KG1 (cell line): ENCODE measurements at regions not wholly inside any gene's neighbourhood (a gene's known extent, or its start where the extent isn't known, plus 50 kb on each side); places are given as distances from the start of the nearest gene placed in this dataset.

Source experiments
- DNase-seq: peaks from one replicate; lab custom pipeline; 2025; lab: John Stamatoyannopoulos, UW

GRCh38 chr1:81699234-81699633 lies 101.5 kb upstream of the ADGRL2 start:
- DNase-seq = no peak

GRCh38 chr1:81695741-81696140 lies 105.0 kb upstream of the ADGRL2 start:
- no peak for DNase-seq

- no peak for DNase-seq
These were observed 107.4 kb upstream of the ADGRL2 start for GRCh38 chr1:81693316-81693715.

- no peak for DNase-seq
These were observed 109.9 kb upstream of the ADGRL2 start for GRCh38 chr1:81690676-81691453.

GRCh38 chr1:81689531-81689941 lies 111.2 kb upstream of the ADGRL2 start:
- DNase-seq = no peak

GRCh38 chr1:81682490-81682889 lies 118.2 kb upstream of the ADGRL2 start:
- DNase-seq = no peak

GRCh38 chr1:81681601-81682266 lies 119.0 kb upstream of the ADGRL2 start:
- no peak for DNase-seq

GRCh38 chr1:81681114-81681513 lies 119.6 kb upstream of the ADGRL2 start:
- no peak for DNase-seq

- no peak for DNase-seq
These were observed 120.8 kb upstream of the ADGRL2 start for GRCh38 chr1:81679942-81680341.

GRCh38 chr1:81678779-81679178 lies 122.0 kb upstream of the ADGRL2 start:
- DNase-seq = no peak

- no peak for DNase-seq
These were observed 128.0 kb upstream of the ADGRL2 start for GRCh38 chr1:81672766-81673165.

GRCh38 chr1:81671038-81671437 lies 129.7 kb upstream of the ADGRL2 start:
- DNase-seq = no peak

GRCh38 chr1:81670286-81670685 lies 130.4 kb upstream of the ADGRL2 start:
- no peak for DNase-seq

- no peak for DNase-seq
These were observed 134.1 kb upstream of the ADGRL2 start for GRCh38 chr1:81666586-81666985.

GRCh38 chr1:81664341-81664740 lies 136.4 kb upstream of the ADGRL2 start:
- DNase-seq = no peak

GRCh38 chr1:81662913-81663526 lies 137.7 kb upstream of the ADGRL2 start:
- DNase-seq = no peak

- DNase-seq = no peak
These were observed 140.4 kb upstream of the ADGRL2 start for GRCh38 chr1:81660286-81660685.

GRCh38 chr1:81654657-81655056 lies 146.1 kb upstream of the ADGRL2 start:
- DNase-seq = no peak

GRCh38 chr1:81654147-81654546 lies 146.6 kb upstream of the ADGRL2 start:
- DNase-seq = no peak

GRCh38 chr1:81650776-81651175 lies 150.0 kb upstream of the ADGRL2 start:
- no peak for DNase-seq

- DNase-seq = no peak
These were observed 164.9 kb upstream of the ADGRL2 start for GRCh38 chr1:81635816-81636215.

GRCh38 chr1:81634294-81634693 lies 166.4 kb upstream of the ADGRL2 start:
- no peak for DNase-seq

- DNase-seq = no peak
These were observed 181.6 kb upstream of the ADGRL2 start for GRCh38 chr1:81619156-81619555.
